ENCODE measurements at regions not wholly inside any gene's neighbourhood (a gene's known extent, or its start where the extent isn't known, plus 50 kb on each side); places are given as distances from the start of the nearest gene placed in this dataset.
A peak's percentile ranks its signal among the peaks of the same experiment; 100 is the strongest.
"Not testable (repeated sequence)": the region's sequence is repeated elsewhere in the genome, so short reads cannot be mapped to it uniquely, and the experiment has no call there.

DNA sequence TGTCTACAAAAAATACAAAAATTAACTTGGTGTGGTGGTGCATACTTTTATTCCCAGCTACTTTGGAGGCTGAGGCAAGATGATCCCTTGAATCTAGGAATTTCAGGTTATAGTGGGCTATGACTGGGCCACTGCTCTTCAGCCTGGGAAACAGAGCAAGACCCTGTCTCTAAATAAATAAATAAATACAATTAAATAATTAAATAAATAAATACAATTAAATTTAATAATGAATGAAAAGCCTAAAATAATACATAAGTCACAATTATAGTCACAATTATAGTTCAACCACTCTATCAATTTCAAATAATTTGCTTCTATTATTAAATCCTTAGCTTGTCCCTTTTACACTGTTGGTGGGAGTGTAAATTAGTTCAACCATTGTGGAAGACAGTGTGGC is 146.4 kb upstream of the RFC3 start:
- DNase-seq (ENCODE audit: extremely low read depth in 1 of 11, low read depth in 9 of 11, low spot score in 4 of 11): no peak

- DNase-seq (ENCODE audit: extremely low read depth in 1 of 11, low read depth in 9 of 11, low spot score in 4 of 11): not testable (repeated sequence)
These were observed 145.9 kb upstream of the RFC3 start for GRCh38 chr13:33672022-33672421.

- DNase-seq (ENCODE audit: extremely low read depth in 1 of 11, low read depth in 9 of 11, low spot score in 4 of 11): peak in 8 of 11 donors; percentile 19 to 49 (median 32)
These were observed 141.6 kb upstream of the RFC3 start for GRCh38 chr13:33676045-33676989.

- DNase-seq (ENCODE audit: extremely low read depth in 1 of 11, low read depth in 9 of 11, low spot score in 4 of 11): no peak
These were observed 140.7 kb upstream of the RFC3 start for GRCh38 chr13:33677215-33677614.

GRCh38 chr13:33678084-33678483 is 139.9 kb upstream of the RFC3 start:
- DNase-seq (ENCODE audit: extremely low read depth in 1 of 11, low read depth in 9 of 11, low spot score in 4 of 11): no peak

DNA sequence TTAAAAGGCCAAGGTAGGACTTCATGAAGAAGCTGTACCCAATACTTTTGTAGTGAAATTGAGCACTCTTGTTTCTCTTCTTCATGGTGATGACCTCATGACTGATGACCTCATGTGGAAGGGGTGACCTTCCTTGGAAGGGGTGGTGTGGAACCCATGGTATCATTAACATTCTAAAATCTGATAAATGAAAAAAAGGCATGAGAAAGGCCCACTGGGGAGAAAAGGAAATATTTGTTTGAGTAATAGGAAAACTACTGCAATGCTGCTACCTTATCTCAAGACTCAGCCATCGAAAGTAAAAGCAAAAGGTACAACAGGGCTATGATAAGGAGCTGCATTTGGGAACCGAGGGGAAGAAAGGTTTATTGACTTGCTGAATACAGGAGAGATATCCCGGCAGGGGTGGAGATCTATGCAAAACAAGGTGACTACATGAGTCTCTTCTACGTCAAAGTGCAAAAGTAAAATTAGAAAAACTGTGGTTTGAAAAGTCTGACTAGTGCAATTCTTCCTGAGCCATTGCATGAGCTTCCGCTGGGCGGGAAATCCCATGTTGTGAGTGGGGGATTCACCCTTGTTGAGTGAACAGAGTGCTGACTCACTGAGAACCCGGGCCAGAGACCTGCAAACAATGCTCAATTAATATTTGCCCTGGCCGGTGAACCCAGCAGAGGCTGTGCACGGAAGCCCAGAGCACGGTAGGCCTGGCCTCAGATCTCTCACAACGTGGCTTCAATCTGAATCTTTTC is 138.9 kb upstream of the RFC3 start:
- DNase-seq (ENCODE audit: extremely low read depth in 1 of 11, low read depth in 9 of 11, low spot score in 4 of 11): no peak

GRCh38 chr13:33679658-33680012 is 138.3 kb upstream of the RFC3 start:
- DNase-seq (ENCODE audit: extremely low read depth in 1 of 11, low read depth in 9 of 11, low spot score in 4 of 11): no peak

GRCh38 chr13:33682020-33682564 is 135.9 kb upstream of the RFC3 start:
- no peak for DNase-seq (ENCODE audit: extremely low read depth in 1 of 11, low read depth in 9 of 11, low spot score in 4 of 11)

DNA sequence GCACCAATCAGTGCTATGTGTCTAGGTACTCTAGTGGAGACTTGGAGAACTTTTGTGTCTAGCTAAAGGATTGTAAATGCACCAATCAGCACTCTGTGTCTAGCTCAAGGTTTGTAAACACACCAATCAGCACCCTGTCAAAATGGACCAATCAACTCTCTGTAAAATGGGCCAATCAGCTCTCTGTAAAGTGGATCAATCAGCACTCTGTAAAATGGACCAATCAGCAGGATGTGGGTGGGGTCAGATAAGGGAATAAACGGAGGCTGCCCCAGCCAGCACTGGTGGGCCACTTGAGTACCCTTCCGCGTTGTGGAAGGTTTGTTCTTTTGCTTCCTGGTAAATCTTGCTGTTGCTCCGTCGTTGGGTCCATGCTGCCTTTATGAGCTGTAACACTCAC is 135.3 kb upstream of the RFC3 start:
- DNase-seq (ENCODE audit: extremely low read depth in 1 of 11, low read depth in 9 of 11, low spot score in 4 of 11): not testable (repeated sequence)

DNA sequence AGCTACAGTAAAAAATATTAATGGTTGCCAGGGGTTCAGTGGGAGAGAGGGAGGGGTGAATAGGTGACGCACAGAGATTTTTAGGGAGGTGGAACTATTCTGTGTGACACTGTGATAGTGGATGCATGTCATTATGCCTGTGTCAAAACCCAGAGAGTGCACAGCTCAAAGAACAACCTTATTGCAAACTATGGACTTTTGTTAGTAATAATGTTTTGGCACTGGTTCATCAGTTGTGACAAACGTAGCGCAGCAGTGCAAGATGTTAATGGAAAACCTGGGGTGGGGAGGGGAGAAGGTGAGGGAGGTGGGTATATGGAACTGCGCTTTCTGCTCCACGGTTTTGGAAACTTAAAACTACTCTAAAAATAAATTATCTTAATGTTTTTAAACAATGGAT is 134.6 kb upstream of the RFC3 start:
- no peak for DNase-seq (ENCODE audit: extremely low read depth in 1 of 11, low read depth in 9 of 11, low spot score in 4 of 11)

DNA sequence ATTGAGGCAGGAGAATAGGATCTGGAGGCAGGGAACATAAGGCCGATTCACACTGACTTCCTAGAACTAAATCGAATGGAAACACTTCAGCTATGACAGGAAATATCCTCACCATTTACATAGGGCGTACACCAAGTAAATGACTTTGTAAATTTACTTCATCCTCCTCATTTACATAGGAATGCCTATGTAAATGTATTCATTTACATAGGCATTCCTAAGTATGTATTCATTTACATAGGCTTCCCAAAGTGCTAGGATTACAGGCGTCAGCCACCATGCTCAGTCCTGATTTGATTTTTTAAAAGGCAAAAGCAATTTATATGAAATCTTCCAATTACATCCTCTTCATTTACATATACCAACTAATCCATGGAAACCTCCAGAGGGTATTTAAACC is 133.1 kb upstream of the RFC3 start:
- DNase-seq (ENCODE audit: extremely low read depth in 1 of 11, low read depth in 9 of 11, low spot score in 4 of 11): no peak

GRCh38 chr13:33686772-33687480 is 131.0 kb upstream of the RFC3 start:
- DNase-seq (ENCODE audit: extremely low read depth in 1 of 11, low read depth in 9 of 11, low spot score in 4 of 11): no peak

GRCh38 chr13:33690354-33690753 is 127.6 kb upstream of the RFC3 start:
- peak in 6 of 11 donors; percentile 10 to 60 (median 45) for DNase-seq (ENCODE audit: extremely low read depth in 1 of 11, low read depth in 9 of 11, low spot score in 4 of 11)

GRCh38 chr13:33691980-33692379 is 126.0 kb upstream of the RFC3 start:
- no peak for DNase-seq (ENCODE audit: extremely low read depth in 1 of 11, low read depth in 9 of 11, low spot score in 4 of 11)

DNA sequence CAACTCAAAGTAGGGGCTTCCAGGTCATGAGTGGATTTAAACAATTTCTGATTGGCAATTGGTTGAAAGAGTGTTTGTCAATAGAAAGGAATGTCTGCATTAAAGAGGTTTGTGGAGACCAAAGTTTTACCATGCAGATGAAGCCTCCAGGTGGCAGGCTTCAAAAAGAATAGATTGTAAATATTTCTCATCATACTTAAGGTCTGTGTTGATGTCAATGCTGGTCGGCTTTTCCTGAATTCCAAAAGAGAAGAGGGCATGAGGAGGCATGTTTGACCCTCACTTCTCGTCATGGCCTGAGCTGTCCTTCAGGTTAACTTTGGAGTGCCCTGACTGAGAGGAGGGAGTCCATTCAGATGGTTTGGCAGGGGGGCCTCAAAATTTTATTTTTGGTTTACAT is 125.4 kb upstream of the RFC3 start:
- DNase-seq (ENCODE audit: extremely low read depth in 1 of 11, low read depth in 9 of 11, low spot score in 4 of 11): no peak

DNA sequence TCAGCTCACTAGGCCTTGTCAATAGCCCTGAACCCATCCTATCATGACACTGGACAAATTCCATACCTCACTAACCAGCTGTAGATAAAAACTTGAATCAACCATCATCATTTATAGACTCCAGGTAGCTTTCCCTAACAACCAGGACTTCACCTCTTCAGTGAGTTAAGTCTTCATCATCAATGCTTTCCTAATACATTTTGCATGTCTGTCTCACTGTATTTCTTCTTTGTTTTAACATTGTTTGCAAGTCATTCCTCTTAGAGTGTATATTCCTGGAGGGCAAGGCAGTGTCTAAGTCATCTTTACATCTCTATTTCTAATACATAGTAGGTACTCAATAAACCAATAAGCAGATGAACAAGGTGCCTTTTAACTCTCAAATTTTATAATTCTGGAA is 123.4 kb upstream of the RFC3 start:
- no peak for DNase-seq (ENCODE audit: extremely low read depth in 1 of 11, low read depth in 9 of 11, low spot score in 4 of 11)

GRCh38 chr13:33696530-33696929 is 121.4 kb upstream of the RFC3 start:
- DNase-seq (ENCODE audit: extremely low read depth in 1 of 11, low read depth in 9 of 11, low spot score in 4 of 11): no peak

DNA sequence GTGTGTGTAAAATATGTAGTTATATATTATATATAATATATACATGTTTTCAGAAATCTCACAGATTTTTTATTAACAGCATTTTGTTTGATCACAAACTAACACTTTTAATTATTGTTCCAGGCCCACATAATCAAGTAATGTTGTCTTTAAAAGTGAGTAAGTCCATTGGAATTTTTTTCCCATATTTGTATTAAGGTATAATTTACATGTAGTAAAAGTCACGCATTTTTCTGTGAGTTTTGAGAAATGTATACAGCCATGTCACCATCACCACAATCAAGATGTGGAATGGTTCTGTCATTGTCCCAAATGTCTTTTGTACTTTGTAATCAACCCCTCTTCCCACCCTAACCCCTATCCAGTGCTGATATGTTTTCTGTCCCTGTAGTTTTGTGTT is 120.0 kb upstream of the RFC3 start:
- DNase-seq (ENCODE audit: extremely low read depth in 1 of 11, low read depth in 9 of 11, low spot score in 4 of 11): no peak

- DNase-seq (ENCODE audit: extremely low read depth in 1 of 11, low read depth in 9 of 11, low spot score in 4 of 11): no peak
These were observed 110.5 kb upstream of the RFC3 start for GRCh38 chr13:33707449-33707848.

- DNase-seq (ENCODE audit: extremely low read depth in 1 of 11, low read depth in 9 of 11, low spot score in 4 of 11): no peak
These were observed 107.0 kb upstream of the RFC3 start for GRCh38 chr13:33710924-33711323.

Data from renal cortex interstitium (tissue), 11 donors.